Pancreas (tissue), 10 donors: ENCODE measurements at regions not wholly inside any gene's neighbourhood (a gene's known extent, or its start where the extent isn't known, plus 50 kb on each side); places are given as distances from the start of the nearest gene placed in this dataset.
"Not testable (repeated sequence)": the region's sequence is repeated elsewhere in the genome, so short reads cannot be mapped to it uniquely, and the experiment has no call there.

ENCODE experiments used
- ATAC-seq, 4 donors: fragments of 200-7000 bp; cut with Tn5 transposase; one replicate each; pipeline versions ENCODE4 v1.8.0 to v1.9.1; 2020; ENCODE audit warnings: mild to moderate bottlenecking in 4 of 4, moderate library complexity in 4 of 4
- DNase-seq, 6 donors: peaks; one replicate each; pipeline ENCODE4 v3.0.0-alpha.2; 2020
- FAIRE-seq: peaks from 2 replicates; lab custom pipeline; 2012; peaks lifted over from hg19 to GRCh38; lab: Jason Lieb, UNC
- H3K27ac ChIP-seq, 4 donors: fragments of 200-600 bp; sonication (generic); 1 replicate in 3 of 4; 2 replicates in 1 of 4; pipeline versions ENCODE4 v1.5.0 to v1.8.0; 2020
- H3K27me3 ChIP-seq, 4 donors: fragments of 200-600 bp; one replicate each; pipeline ENCODE4 v1.8.0; 2021
- H3K36me3 ChIP-seq, 3 donors: fragments of 200-600 bp; sonication (generic) in 1 of 3; one replicate each; pipeline versions ENCODE4 v1.5.0 to v1.8.0; 2020 to 2021
- H3K4me1 ChIP-seq, 3 donors: fragments of 200-600 bp; one replicate each; pipeline ENCODE4 v1.8.0; 2021
- H3K4me3 ChIP-seq, 4 donors: fragments of 200-600 bp; sonication (generic) in 2 of 4; one replicate each; pipeline versions ENCODE4 v1.5.0 to v1.8.0; 2020 to 2021
- H3K9me3 ChIP-seq, 4 donors: fragments of 200-600 bp; one replicate each; pipeline ENCODE4 v1.8.0; 2021
- CTCF ChIP-seq, 4 donors: fragments of 200-600 bp; sonication (generic) in 3 of 4; IDR thresholded peaks; one replicate each; pipeline versions ENCODE4 v1.5.0 to v1.8.0; 2021; ENCODE audit warnings: antibody characterized with exemption in 4 of 4
- WGBS, 2 donors: extraction: QIAGEN DNeasy Blood & Tissue Kit; methylation state at CpG; one replicate each; pipeline ENCODE4 v1.1.7; 2013; 5-methylcytosine and 5-hydroxymethylcytosine counted together
- intact Hi-C, 3 donors: fragments of 100-400 bp; cut with DNase I; formaldehyde crosslinking; loops; one replicate each; pipeline versions ENCODE4 v1.11.1 to v1.14.2; 2022
- donor health status: healthy with polysubstance abuse.
- donor health status: DM: no; HTN: no; CAD: no; lungs with moderate emphysema.
- donor health status: DM: no; HTN: no; CAD: no.
- donor health status: control.
- donor health status: control.
- donor health status: Bipolar disorder and iron deficiency.
- donor health status: DM: yes; HTN: yes; CAD: no.
- donor health status: DM: no; HTN: no; CAD: no.
- donor health status: DM: no; HTN: no; CAD: no.
- donor health status: DM: yes; HTN: yes; CAD: no.

GRCh38 chrX:130467936-130468335 is 66.1 kb downstream of the RBMX2 start:
- intact Hi-C loops: no loop called here
- no peak for ATAC-seq
- H3K4me1 ChIP-seq: no peaks in the 10 kb centered on the region
- no peaks in the 10 kb centered on the region for H3K9me3 ChIP-seq
- no peak overlapping the region for H3K4me3 ChIP-seq
- peak; percentile 32 for FAIRE-seq
- DNase-seq: no peak
- peaks cover 0 to 5% (median 0%) of the 10 kb centered on the region in 4 donors for H3K27me3 ChIP-seq
- no peak overlapping the region for H3K27ac ChIP-seq
- no peaks in the 10 kb centered on the region for H3K36me3 ChIP-seq
- WGBS, 2 donors: 70 to 72% methylated on average over 4 of the region's 4 CpGs
- TF ChIP-seq CTCF (IDR thresholded peaks at IDR 0.05): no peak

DNA sequence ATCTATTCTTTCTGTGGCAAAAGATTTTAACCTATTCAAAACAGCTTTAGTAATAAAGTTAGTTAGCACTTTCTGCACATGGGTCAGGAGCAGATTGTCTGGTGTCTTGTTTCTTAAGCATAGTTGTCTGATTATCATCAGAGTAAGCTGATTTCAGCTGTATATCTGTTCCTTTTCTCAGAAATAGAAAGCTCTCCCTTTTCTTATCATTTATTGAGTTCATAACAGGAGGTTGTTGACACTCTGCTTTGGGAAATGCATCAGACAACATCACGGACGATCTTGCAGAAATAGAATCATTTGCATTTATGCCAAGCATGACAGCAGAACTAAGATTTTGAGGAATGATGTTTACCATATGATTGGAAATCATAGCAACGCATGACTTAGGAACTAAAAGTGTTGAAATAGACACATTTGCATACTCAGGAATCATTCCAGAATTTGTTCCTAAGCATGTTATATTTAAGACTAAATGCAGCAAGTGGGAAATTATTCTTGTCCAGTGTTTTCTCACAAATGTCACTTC is 66.7 kb downstream of the RBMX2 start:
- DNase-seq (no peak), FAIRE-seq (peak; percentile 47), ATAC-seq (no peak)
- 55 to 56% methylated on average over 3 of the region's 3 CpGs for WGBS, 2 donors
- no peaks in the 10 kb centered on the region for H3K36me3 ChIP-seq
- intact Hi-C loops: no loop called here
- peaks cover 0 to 10% (median 0%) of the 10 kb centered on the region in 4 donors for H3K27me3 ChIP-seq
- TF ChIP-seq CTCF (IDR thresholded peaks at IDR 0.05): no peak
- H3K9me3 ChIP-seq: no peaks in the 10 kb centered on the region
- H3K4me3 ChIP-seq: no peak overlapping the region
- no peaks in the 10 kb centered on the region for H3K4me1 ChIP-seq
- no peak overlapping the region for H3K27ac ChIP-seq

DNA sequence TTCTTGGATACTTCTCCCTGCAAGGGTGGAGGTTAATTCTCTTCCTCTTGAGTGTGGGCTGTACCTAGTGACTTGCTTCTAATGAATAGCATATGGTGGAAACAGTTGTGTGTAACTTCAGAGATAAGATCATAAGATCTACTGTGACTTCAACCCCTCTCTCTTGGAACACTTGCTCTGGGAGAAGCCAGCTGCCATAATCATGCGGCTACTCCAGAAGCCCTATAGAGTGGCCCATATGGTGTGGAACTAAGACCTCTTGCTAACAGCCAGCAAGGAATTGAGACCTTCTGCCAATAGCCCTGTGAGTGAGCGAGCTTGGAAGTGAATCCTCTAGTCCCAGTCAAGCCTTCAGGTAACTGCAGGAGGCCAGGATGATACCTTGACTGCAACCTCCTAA is 81.1 kb downstream of the RBMX2 start:
- FAIRE-seq (no peak), DNase-seq (no peak), ATAC-seq (no peak)
- intact Hi-C loops: loop anchor here in 1 of 3 donors (5.0 kb wide), 1 partner anchor 866 kb away; no protein-coding TSS in a partner anchor
- Histone ChIP-seq H3K36me3 (no peaks in the 10 kb centered on the region), H3K27ac (no peak overlapping the region), H3K4me3 (no peak overlapping the region), H3K9me3 (no peaks in the 10 kb centered on the region), H3K27me3 (no peaks in the 10 kb centered on the region), H3K4me1 (no peaks in the 10 kb centered on the region)
- WGBS, 2 donors: 64 to 78% methylated on average over 2 of the region's 2 CpGs
- TF ChIP-seq CTCF (IDR thresholded peaks at IDR 0.05): no peak

GRCh38 chrX:130485870-130486269 is 84.1 kb downstream of the RBMX2 start:
- peak in 2 of 6 donors; percentile 2 to 14 for DNase-seq
- Histone ChIP-seq H3K4me1 (no peaks in the 10 kb centered on the region), H3K4me3 (no peak overlapping the region), H3K9me3 (no peaks in the 10 kb centered on the region), H3K36me3 (no peaks in the 10 kb centered on the region), H3K27ac (no peak overlapping the region), H3K27me3 (no peaks in the 10 kb centered on the region)
- TF ChIP-seq CTCF (IDR thresholded peaks at IDR 0.05): no peak
- ATAC-seq: peak; percentile 46 to 88 (median 70)
- intact Hi-C loops: no loop called here
- 11 to 22% methylated on average over 1 of the region's 1 CpG for WGBS, 2 donors
- FAIRE-seq: no peak

- H3K27ac ChIP-seq, H3K4me1 ChIP-seq, H3K4me3 ChIP-seq, DNase-seq, FAIRE-seq, ATAC-seq, H3K36me3 ChIP-seq, intact Hi-C loops, H3K27me3 ChIP-seq, H3K9me3 ChIP-seq: not testable (repeated sequence)
- WGBS, 2 donors: 80 to 88% methylated on average over 10 of the region's 10 CpGs
These were observed 93.7 kb downstream of the RBMX2 start for GRCh38 chrX:130495502-130495901.
